ENCODE measurements at regions not wholly inside any gene's neighbourhood (a gene's known extent, or its start where the extent isn't known, plus 50 kb on each side); places are given as distances from the start of the nearest gene placed in this dataset.
"Not testable (repeated sequence)": the region's sequence is repeated elsewhere in the genome, so short reads cannot be mapped to it uniquely, and the experiment has no call there.

DNA sequence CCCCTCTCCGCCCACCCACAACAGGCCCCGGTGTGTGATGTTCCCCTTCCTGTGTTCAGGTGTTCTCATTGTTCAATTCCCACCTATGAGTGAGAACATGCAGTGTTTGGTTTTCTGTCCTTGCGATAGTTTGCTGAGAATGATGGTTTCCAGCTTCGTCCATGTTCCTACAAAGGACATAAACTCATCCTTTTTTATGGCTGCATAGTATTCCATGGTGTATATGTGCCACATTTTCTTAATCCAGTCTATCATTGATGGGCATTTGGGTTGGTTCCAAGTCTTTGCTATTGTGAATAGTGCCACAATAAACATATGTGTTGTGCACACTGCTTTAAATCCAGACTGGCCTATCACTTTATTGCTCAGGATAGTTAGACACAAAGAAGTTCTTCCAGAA is 309.1 kb downstream of the MTX2 start:
- DNase-seq: not testable (repeated sequence)

DNA sequence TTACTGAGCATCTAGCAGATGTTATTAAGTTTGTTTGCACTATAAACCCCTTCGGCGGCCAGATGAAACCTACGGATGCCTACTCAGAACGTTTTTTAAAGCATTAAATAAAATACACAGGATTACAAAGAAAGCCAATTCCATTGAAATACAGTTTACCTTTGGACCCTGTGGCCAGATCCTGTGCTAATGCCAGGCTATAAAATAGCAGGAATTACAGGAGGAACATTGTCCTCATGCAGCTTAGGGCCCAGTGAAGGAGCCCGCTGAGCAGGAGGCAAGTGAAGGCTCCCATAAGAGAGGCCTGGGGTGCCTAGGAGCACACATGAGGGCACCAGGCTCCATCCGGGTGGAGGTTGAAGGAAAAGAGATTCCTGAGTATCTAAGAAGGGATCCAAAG is 310.4 kb downstream of the MTX2 start:
- no peak for DNase-seq

DNA sequence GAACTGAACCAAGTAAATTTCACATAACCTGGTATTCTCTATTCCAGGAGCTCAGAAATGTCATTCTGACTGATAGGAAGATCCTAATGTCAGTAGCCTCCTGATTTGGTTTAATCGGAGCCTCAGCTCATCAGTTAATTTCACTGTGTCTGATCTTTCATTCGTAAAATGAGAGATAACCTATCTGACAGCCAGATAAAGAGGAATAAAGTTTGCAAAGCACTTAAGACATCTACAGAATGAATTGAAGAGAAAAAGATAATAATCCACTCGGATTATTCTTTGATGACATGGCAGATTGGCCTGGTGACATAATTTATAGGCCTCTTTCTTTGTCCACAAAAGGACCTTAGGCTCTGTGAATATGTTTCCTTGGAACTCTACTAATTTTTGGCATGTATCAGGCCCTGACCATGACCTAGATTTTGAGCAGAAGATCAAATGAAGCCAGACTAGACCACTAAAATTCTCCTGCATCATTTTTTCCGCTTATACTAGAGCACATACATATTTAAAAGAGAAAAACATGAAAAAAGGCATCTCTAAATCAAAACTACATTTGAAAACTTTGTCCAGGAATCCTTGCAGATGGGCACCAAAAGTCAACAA is 312.4 kb downstream of the MTX2 start:
- no peak for DNase-seq

DNA sequence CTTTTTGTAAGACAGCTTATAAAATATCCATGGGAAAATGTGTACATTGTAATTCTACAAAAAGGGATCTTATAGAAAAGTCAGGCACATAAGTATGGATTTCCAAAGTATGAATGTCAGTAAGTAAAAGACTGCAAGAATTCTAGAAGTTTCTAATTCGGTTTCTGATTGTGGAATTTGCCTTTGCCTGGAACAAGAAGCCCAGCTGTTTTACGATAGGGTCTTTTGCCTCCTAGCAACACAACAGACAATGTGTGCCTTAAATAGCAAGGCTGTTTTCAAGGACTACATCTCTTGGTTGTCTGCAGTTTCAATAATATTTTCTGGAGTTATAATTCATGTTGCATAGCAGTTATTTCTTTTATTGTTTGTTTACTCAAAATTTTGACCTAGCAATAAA is 312.9 kb downstream of the MTX2 start:
- no peak for DNase-seq

DNA sequence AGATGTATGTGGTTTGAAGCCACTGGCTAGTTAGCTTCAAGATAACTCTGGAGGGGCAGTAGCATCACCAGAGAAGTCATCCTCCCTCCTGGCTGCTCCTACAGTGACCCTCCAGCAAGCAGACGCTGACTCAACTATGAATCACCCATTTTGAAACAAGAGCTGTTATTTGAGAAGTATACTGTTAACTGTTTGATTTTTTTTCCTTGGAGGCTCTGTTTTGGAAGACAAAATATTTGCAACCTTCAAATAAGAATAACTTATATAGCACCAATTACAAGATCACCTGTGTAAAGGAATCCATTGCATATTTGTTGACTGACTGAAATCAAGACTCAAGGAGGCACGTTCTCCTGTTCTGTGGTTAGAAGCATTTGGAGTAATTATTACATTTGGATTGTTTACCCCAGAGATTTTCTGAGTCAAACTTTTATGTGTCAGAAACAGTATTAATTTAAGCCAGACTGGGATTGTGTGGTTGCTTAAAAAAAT is 313.8 kb downstream of the MTX2 start:
- DNase-seq: no peak

DNA sequence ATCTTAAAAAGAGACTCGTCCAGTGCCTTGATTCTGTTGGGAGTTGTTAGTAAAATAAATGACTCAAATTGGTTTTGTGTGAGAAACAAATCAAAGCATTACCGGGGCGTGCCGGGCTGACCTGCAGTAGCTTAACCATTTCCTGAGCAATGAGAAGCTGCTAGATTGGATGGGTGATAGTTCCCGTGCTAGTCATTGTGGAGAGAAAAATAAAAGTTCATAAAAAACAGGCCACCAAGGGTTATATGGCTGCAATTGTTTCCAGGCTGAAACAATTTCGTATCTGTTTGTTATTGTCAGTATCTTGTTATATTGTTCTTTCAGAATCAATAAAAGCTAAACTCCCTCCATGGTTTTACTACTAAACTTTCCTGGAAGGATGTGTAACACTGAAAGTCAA is 314.4 kb downstream of the MTX2 start:
- DNase-seq: no peak

DNA sequence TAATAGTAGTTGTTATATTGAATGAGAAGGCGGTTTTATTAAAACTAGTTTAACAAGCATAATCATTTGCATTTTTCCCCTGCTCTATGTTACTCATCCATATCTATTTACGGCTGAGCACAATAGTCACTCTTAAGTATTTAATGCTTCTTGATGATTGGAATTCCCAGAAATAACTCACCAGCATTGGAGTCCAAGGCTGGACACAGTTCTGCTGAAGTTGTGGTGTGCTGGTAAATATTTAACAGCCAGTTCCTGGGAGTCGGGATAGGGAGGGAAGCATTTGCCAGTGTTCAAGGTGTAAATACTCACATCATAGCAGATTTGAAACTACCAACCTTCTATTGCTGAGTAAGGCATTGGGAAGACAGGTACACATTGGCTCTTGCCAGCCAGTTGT is 315.1 kb downstream of the MTX2 start:
- DNase-seq: no peak

DNA sequence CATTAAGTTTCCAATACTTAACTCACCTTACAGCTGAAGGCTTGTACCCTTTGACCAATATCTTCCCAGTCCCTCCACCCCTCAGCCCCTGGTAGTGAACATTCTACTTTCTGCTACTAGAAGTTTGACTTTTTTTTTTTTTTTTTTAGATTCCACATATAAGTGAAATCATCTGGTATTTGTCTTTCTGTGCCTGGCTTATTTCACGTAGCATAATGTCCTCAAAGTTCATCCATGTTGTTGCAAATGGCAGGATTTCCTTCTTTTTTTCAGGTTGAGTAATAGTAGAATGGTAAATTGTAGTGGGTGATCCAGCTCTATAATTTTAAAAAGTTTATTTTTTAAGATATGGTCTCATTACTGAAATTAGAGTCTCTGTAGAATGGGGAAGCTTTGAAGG is 316.0 kb downstream of the MTX2 start:
- DNase-seq: no peak

DNA sequence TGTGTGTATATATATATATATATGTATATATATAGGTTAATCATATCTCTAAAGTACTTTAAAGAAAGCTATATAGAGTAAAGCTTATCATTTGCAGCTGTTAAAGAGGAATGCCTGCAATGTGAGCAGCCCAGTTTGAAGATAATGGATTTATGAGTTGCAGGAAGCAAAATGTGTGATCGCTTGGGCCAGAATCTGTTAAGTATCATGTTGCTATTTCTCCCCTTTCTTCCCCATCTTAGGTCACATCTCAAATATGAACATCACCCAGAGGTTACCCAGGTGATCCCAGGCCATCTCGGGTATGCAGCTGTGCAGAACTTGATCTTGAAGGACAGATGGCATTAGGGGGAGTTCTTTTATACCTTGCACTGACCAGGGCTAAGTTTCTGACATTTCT is 316.5 kb downstream of the MTX2 start:
- no peak for DNase-seq

DNA sequence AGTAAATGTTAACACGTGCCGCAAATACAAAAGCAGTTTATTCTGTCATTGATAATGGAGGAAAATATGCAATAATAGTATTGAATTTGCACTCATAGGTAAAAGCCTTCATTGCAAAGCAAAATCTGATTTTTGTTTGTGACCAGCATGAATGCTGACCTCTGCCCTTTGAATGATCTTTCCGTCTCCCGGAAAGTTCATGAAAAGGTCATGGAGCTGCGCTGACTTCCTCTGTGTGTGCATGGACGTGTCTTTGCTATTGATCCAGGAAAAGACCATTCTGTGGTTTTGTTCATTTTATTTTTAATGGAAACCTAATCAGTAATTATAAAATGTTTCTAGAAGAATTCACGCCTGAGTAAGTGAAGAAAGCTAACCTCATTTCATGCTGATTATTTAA is 320.0 kb downstream of the MTX2 start:
- DNase-seq: no peak

DNA sequence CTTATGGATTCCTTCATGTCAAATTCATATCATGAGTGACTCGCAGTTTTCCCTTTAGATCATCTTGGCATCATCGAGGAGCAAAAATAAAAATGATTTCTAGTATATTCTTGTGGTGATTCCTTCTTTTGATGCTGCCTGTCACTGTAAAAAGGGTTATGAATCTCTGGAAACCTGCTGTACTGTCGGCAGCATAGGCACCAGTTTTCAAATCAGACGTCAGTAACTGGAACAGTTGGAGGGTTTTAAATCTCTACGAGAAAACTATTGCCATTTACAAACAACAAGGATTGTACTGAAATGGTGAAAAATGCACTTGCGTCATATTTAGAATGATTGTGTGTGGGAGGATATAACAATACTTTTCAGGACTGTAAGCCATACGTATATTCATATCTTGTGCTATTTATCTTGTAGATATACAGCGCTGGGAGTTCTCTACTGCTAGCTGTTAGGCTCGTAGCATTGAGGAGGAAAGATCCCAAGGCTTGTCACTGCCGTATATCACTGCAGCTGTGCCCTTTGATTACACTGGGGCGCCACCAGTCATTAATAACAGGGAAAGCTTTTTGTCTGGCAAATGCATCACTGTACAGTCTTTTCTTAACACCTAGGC is 320.7 kb downstream of the MTX2 start:
- no peak for DNase-seq

DNA sequence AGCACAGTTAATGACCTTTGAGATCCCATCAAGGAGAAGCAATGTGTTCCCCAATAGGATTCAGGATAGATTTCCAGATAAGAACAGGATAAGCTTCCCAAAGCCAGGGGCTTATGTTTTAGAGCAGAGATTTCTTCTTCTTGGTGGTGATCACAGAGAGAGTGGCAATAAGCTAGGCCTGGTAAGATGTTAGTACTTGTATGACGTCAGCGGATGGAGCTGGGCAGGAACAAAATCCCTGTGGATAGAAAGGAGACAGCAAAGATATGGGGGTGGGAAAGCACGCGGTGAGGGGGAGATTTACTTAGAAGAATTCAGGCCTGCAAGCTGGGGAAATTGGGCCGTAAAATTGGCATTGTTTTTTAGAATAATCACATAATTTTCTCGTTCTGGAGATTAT is 323.0 kb downstream of the MTX2 start:
- no peak for DNase-seq

DNA sequence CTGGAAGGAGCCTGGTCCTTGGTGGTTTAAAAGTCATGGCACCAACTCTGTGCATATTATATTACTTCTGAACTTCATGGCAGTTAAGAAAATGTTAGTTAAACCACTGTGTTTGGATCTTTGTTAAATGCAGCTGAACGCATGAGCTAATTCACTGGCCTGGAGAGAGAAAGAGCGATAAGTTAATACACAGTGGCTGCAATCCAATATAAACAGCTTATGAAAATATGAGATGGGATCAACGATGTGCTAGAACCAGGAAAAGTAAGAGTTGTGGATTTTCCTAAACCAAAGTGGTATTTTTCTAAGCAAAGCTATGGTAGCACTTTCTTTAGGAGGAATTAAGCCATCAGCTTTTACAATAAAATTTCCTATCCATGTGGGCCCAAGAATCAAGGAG is 326.7 kb downstream of the MTX2 start:
- DNase-seq: no peak

DNA sequence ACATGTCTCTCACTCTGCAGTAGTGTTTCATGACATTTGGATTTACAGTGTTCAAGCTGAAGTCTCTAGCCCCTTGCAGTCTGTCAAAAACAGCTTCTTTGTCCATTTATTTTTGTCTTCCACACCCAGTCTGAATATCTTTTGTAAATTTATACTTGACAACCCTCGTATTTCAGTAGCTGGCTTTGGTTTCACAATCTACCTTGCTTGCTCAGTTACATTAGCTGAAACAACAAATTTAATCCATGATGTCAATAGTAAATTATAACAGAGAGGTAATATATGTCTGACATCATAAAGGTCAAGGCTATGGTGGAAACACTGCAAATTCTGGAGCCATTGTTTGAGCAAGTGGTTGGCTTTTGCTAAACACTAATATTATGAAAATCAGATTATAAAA is 328.7 kb downstream of the MTX2 start:
- DNase-seq: no peak

DNA sequence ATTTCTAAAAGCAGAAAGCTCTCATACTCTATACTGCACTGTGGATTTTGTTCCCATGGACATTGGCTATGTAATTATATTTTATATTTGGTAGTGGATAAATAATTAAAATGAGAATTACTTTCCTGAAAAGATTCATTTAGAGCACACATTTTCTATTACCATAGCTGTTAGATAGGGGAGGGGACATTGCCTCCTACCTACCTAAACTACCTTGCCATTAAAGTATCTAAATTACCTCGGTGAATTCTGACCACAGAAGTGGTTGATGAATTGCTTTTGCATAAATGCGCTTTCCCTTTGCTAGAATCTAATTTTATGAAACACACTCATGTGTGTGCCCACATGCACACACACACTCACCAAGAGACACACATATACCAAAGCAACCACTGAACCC is 329.1 kb downstream of the MTX2 start:
- no peak for DNase-seq

DNA sequence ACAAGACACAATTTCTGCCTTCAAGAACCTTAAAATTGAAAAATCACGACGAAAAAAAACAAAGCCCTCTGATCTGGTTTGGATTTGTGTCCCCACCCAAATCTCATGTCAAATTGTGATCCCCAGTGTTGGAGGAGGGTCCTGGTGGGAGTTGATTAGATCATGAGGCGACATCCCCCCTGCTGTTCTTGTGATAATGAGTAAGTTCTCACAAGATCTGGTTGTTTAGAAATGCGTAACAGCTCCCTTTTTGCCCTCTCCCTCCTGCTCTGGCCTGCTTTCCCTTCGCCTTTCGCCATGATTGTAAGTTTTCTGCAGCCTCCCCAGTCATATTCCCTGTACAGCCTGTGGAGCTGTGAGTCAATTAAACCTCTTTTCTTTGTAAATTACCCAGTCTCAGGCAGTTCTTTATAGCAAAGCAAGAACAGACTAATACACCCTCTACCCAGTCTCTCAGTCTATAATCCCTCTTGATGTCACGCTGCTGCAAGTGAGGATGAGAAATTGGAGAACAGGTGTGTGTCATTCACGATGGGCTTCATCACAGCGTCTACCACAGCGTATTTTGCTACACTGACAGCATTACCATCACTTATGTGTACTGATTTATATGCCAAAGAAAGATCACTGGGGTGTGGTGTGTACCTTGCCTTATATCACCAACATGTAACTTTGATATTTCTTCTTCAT is 330.7 kb downstream of the MTX2 start:
- no peak for DNase-seq

DNA sequence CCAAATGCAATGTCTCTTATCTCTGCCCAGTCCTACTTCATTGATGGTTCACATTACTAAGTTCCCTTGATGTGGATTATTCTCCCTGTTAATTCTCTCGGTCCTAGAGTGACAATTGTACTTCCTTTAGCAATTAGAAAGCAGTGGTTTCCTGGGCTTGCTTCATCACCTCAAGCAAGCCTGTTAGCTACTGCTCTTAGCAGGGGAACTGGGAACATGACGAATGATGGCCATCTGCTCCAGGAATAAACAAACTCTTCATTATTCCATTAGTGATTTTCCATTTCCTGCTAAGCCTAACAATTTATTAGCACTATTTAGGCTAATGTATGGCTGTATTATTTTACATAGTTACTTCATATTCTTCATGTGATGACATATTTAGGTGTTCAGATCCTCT is 331.8 kb downstream of the MTX2 start:
- DNase-seq: no peak

DNA sequence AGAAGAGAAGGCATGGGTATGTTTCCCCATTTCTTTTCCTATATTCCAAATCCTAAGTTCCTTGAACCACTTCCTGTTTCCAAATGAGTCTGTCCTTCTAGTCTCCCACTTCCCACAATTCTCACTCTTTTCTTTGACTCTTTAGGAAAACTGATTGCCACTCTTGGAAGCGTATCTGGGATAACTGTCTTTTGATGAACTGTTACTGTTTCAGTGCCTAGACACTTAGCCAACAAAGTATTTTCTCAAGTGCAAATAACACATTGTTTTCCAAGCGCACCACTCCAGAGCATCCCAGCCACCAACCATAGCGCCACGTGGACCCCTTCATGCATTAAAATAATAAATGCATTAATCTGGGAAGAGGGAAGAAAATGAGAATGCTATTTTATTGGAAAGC is 342.8 kb downstream of the MTX2 start:
- DNase-seq: no peak

DNA sequence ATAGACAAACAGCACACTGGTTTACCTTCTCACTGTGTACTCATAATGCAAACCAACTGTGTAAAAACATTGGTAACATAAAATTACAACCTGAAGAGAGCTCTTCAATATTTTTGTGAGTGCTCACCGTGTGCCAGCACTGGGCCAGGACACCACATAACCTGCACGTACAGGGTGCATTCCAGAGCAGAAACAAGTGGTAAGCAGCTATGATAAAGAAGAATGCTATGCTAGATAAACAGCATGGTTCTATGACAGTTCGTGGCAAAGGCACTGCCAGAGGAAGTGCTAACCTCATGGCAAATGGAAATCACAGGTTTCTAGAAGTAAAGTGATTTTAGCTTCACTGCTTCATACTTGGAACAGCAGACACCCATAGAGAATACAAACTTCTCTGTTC is 343.5 kb downstream of the MTX2 start:
- DNase-seq: no peak

DNA sequence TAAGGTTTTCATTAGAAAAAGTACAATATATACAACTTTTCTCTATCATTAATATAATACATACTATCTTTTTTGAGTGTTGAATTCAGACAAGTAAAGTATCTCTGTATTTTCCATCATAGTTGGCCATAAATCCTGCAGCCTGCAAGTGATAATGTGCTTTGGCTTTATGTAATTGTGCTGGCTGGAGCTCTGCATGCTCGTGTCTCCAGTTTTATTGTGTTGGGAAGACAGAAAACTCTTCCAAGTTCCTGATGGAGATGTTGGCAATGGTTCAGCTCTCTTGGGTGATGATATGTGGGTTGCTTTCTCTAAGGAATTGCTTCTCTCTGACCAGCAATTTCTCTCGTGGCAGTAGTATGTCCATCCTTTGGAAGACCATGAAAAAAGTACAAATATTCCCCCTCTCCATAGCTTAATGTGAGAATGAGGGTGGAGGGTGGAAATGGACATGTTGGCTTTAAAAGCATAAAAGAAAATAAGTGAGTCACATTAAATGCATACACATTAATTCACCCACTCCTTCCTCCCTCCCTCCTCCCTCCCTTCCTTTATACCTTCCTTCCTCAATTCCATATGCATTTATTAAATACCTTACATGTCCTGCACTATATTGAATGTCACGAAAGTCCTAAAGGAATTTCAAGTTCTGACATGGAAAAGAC is 344.2 kb downstream of the MTX2 start:
- DNase-seq: no peak

DNA sequence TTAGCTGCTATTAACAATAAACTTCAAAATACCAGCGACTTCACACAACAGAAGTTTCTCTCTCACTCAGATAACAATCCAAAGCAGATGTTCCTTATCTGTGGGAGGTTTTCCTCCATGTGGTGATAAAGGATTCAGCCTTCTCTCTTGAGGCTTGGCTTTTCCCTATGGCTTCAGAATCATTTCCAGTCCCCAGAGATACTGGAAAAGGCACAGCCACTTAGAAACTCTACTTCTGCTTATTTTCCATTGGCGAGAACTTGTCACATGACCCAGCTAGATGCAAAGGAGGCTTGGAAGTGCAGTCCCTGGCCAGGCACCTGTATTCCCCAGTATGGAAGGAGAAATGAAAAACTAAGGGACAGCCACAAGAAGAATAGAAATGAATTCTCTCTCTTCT is 344.8 kb downstream of the MTX2 start:
- DNase-seq: no peak

DNA sequence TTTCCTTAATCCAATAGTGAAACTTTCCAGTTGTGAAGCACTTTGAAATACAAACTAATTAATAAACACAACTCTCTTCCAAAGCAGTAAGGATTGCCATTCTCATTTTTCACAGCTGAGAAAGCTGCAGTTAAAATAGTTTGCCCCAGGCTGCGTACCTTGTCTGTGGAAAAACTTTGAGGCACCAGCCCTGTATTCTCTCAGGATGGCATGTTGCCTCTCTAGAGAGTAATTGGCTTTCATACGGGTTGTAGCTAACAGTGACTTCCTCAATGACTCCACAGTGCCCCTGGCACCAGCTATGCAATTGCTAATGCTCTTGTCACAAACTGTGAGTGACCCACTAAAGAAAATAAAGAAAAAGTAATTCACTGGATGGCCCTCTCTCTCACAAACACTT is 345.7 kb downstream of the MTX2 start:
- no peak for DNase-seq

DNA sequence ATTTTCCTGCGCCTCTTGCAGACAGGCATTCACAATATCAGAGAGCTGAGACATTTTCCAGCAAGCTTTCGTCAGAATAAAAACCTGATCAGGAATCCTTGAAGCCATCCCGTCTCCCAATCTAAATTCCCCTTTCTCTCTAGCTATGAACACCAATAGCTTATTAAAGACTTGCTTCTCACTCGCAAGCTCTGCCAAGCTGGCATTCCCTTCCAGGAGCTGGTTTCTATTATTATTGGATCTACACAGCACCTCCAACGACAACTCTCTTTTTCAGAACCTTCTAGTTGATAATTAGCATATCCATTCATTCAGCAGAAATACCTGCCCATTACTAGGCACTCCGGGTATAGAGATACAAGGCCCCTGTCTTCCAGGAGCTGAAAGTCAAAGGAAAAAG is 350.3 kb downstream of the MTX2 start:
- DNase-seq: no peak

DNA sequence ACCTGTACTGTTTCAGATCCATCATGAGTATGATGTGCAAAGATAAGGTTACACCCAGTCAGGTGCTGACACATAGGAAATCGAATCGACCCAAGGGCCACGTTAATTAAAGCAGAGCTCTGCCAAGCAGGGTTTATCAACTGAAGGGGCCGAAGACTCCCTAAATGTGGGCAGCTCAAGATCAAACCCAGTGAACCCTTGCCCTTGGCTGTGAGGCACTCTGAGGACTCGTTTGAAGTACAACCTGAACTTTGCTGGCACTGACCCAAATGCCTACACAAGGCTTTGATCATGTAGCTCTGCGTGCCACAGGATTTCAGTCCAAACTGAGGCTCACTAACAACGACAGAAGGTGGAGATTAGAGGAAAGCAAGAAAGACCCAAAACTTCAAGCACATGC is 352.1 kb downstream of the MTX2 start:
- DNase-seq: no peak

Measured in CD4-positive, alpha-beta T cell treated with Interleukin-1 beta for 1 hour (primary cell).